Uterus (tissue), 3 donors: ENCODE measurements at regions not wholly inside any gene's neighbourhood (a gene's known extent, or its start where the extent isn't known, plus 50 kb on each side); places are given as distances from the start of the nearest gene placed in this dataset.

Experiments used
- DNase-seq, 2 donors: peaks; one replicate each; pipeline ENCODE4 v3.0.0-alpha.2; 2019 to 2020
- H3K27ac ChIP-seq, 2 donors: fragments of 200-600 bp; sonication (generic); 1 replicate in 1 of 2; 2 replicates in 1 of 2; pipeline ENCODE4 v1.5.1; 2016 to 2018
- H3K27me3 ChIP-seq, 2 donors: fragments of 200-600 bp; sonication (generic); one replicate each; pipeline ENCODE4 v1.5.1; 2018 to 2019; ENCODE audit warnings: control low read depth in 1 of 2
- H3K36me3 ChIP-seq, 2 donors: fragments of 200-600 bp; sonication (generic); one replicate each; pipeline ENCODE4 v1.5.1; 2019; ENCODE audit warnings: control low read depth in 1 of 2
- H3K4me1 ChIP-seq, 2 donors: fragments of 200-600 bp; sonication (generic); one replicate each; pipeline ENCODE4 v1.5.1; 2018 to 2019; ENCODE audit warnings: control low read depth in 1 of 2
- H3K4me3 ChIP-seq, 2 donors: fragments of 200-600 bp; sonication (generic); 1 replicate in 1 of 2; 2 replicates in 1 of 2; pipeline ENCODE4 v1.5.1; 2018 to 2019; ENCODE audit warnings: mild to moderate bottlenecking in 1 of 2
- H3K9me3 ChIP-seq, 2 donors: fragments of 200-600 bp; sonication (generic); one replicate each; pipeline ENCODE4 v1.5.1; 2019; ENCODE audit warnings: control low read depth in 1 of 2
- CTCF ChIP-seq, 4 experiments: fragments of 200-600 bp in 2 of 4; fragments of 450-650 bp in 2 of 4; sonication (generic) in 2 of 4; IDR thresholded peaks; one replicate each; pipeline ENCODE4 v1.5.1; 2016 to 2019; ENCODE audit warnings: antibody characterized with exemption in 4 of 4, mild to moderate bottlenecking in 2 of 4, moderate library complexity in 1 of 4
- POLR2A ChIP-seq, 2 donors: fragments of 450-650 bp; IDR thresholded peaks; one replicate each; pipeline ENCODE4 v1.6.1; 2016; ENCODE audit warnings: antibody characterized with exemption in 2 of 2, mild to moderate bottlenecking in 1 of 2, moderate library complexity in 1 of 2
- intact Hi-C: fragments of 100-400 bp; cut with DNase I; formaldehyde crosslinking; loops from one replicate; pipeline ENCODE4 v1.15.1; 2023; ENCODE audit warnings: low total_unique reads
- donor health status: DM: yes; HTN: yes; CAD: no.

GRCh38 chr19:31111741-31112140 lies 237.5 kb downstream of the TSHZ3 start:
- intact Hi-C loops = no loop called here
- DNase-seq = no peak
- TF ChIP-seq POLR2A (IDR thresholded peaks at IDR 0.05) = no peak
- TF ChIP-seq CTCF (IDR thresholded peaks at IDR 0.05) = no peak
- Histone ChIP-seq H3K4me3 (no peak overlapping the region), H3K27ac (no peak overlapping the region), H3K9me3 (no peaks in the 10 kb centered on the region), H3K27me3 (no peaks in the 10 kb centered on the region), H3K4me1 (no peaks in the 10 kb centered on the region), H3K36me3 (no peaks in the 10 kb centered on the region)

GRCh38 chr19:31110336-31110735 lies 238.9 kb downstream of the TSHZ3 start:
- H3K4me3 ChIP-seq = no peak overlapping the region
- no peaks in the 10 kb centered on the region for H3K27me3 ChIP-seq
- H3K27ac ChIP-seq = no peak overlapping the region
- TF ChIP-seq POLR2A (IDR thresholded peaks at IDR 0.05) (no peak), CTCF (IDR thresholded peaks at IDR 0.05) (peak in 2 of 4 experiments; percentile 23 to 27)
- H3K9me3 ChIP-seq = no peaks in the 10 kb centered on the region
- no peaks in the 10 kb centered on the region for H3K36me3 ChIP-seq
- DNase-seq = peak; percentile 23
- H3K4me1 ChIP-seq = no peaks in the 10 kb centered on the region
- intact Hi-C loops = no loop called here

GRCh38 chr19:31109636-31110035 lies 239.6 kb downstream of the TSHZ3 start:
- intact Hi-C loops = no loop called here
- TF ChIP-seq CTCF (IDR thresholded peaks at IDR 0.05) (no peak), POLR2A (IDR thresholded peaks at IDR 0.05) (no peak)
- no peak for DNase-seq
- Histone ChIP-seq H3K27me3 (no peaks in the 10 kb centered on the region), H3K4me1 (no peaks in the 10 kb centered on the region), H3K36me3 (no peaks in the 10 kb centered on the region), H3K4me3 (no peak overlapping the region), H3K9me3 (no peaks in the 10 kb centered on the region), H3K27ac (no peak overlapping the region)

- H3K27ac ChIP-seq = no peak overlapping the region
- no peak overlapping the region for H3K4me3 ChIP-seq
- TF ChIP-seq CTCF (IDR thresholded peaks at IDR 0.05) (no peak), POLR2A (IDR thresholded peaks at IDR 0.05) (no peak)
- no peaks in the 10 kb centered on the region for H3K9me3 ChIP-seq
- no peak for DNase-seq
- no peaks in the 10 kb centered on the region for H3K4me1 ChIP-seq
- intact Hi-C loops = no loop called here
- no peaks in the 10 kb centered on the region for H3K27me3 ChIP-seq
- H3K36me3 ChIP-seq = no peaks in the 10 kb centered on the region
Observed at GRCh38 chr19:31107096-31107495, 242.1 kb downstream of the TSHZ3 start.

GRCh38 chr19:31105761-31106160 lies 243.5 kb downstream of the TSHZ3 start:
- no peaks in the 10 kb centered on the region for H3K9me3 ChIP-seq
- H3K4me3 ChIP-seq = no peak overlapping the region
- TF ChIP-seq CTCF (IDR thresholded peaks at IDR 0.05) (no peak), POLR2A (IDR thresholded peaks at IDR 0.05) (no peak)
- no peak overlapping the region for H3K27ac ChIP-seq
- H3K4me1 ChIP-seq = no peaks in the 10 kb centered on the region
- no peak for DNase-seq
- intact Hi-C loops = no loop called here
- H3K27me3 ChIP-seq = no peaks in the 10 kb centered on the region
- H3K36me3 ChIP-seq = no peaks in the 10 kb centered on the region
